Sigmoid colon (tissue), 6 donors: ENCODE measurements at regions not wholly inside any gene's neighbourhood (a gene's known extent, or its start where the extent isn't known, plus 50 kb on each side); places are given as distances from the start of the nearest gene placed in this dataset.
"Not testable (repeated sequence)": the region's sequence is repeated elsewhere in the genome, so short reads cannot be mapped to it uniquely, and the experiment has no call there.

Source experiments
- DNase-seq: peaks from one replicate; pipeline ENCODE4 v3.0.0-alpha.2; 2019
- H3K27ac ChIP-seq, 4 donors: fragments of 200-600 bp; sonication (generic); one replicate each; pipeline ENCODE4 v1.5.1; 2016 to 2019; ENCODE audit warnings: mild to moderate bottlenecking in 1 of 4
- H3K27me3 ChIP-seq, 3 donors: fragments of 200-600 bp; sonication (generic); one replicate each; pipeline ENCODE4 v1.5.1; 2019; ENCODE audit warnings: mild to moderate bottlenecking in 1 of 3
- H3K36me3 ChIP-seq, 4 donors: fragments of 200-600 bp; sonication (generic); one replicate each; pipeline ENCODE4 v1.5.1; 2016 to 2019
- H3K4me1 ChIP-seq, 4 donors: fragments of 200-600 bp; sonication (generic); one replicate each; pipeline ENCODE4 v1.5.1; 2017 to 2019
- H3K4me3 ChIP-seq, 4 donors: fragments of 200-600 bp; sonication (generic); one replicate each; pipeline ENCODE4 v1.5.1; 2017 to 2019; ENCODE audit warnings: mild to moderate bottlenecking in 2 of 4, moderate library complexity in 1 of 4
- H3K9me3 ChIP-seq, 4 donors: fragments of 200-600 bp in 3 of 4; sonication (generic) in 3 of 4; one replicate each; pipeline versions ENCODE4 v1.5.1 to v1.6.1; 2013 to 2019
- EP300 ChIP-seq, 4 donors: sonication (generic); formaldehyde crosslinking; IDR thresholded peaks; one replicate each; pipeline ENCODE4 v1.6.1; 2017; ENCODE audit warnings: antibody characterized with exemption in 4 of 4
- POLR2A ChIP-seq, 2 donors: fragments of 450-650 bp; IDR thresholded peaks; one replicate each; pipeline ENCODE4 v1.6.1; 2016; ENCODE audit warnings: antibody characterized with exemption in 2 of 2, mild to moderate bottlenecking in 2 of 2, moderate library complexity in 2 of 2
- POLR2AphosphoS5 ChIP-seq, 4 donors: sonication (generic); formaldehyde crosslinking; IDR thresholded peaks; one replicate each; pipeline ENCODE4 v1.6.1; 2017; ENCODE audit warnings: antibody characterized with exemption in 4 of 4
- WGBS, 2 donors: extraction: QIAGEN DNeasy Blood & Tissue Kit; methylation state at CpG; one replicate each; pipeline ENCODE4 v1.1.7; 2013; 5-methylcytosine and 5-hydroxymethylcytosine counted together
- intact Hi-C: fragments of 100-400 bp; cut with DNase I; formaldehyde crosslinking; loops from one replicate; pipeline ENCODE4 v1.15.1; 2023
- TF ChIP-seq, protein P1 (sequence below), 4 experiments: fragments of 450-650 bp in 3 of 4; fragments of 200-600 bp in 1 of 4; IDR thresholded peaks; one replicate each; pipeline ENCODE4 v1.5.1; 2016 to 2019; ENCODE audit warnings: antibody characterized with exemption in 4 of 4, mild to moderate bottlenecking in 3 of 4, moderate library complexity in 2 of 4
- donor health status: healthy with polysubstance abuse.
- donor health status: healthy.

DNA sequence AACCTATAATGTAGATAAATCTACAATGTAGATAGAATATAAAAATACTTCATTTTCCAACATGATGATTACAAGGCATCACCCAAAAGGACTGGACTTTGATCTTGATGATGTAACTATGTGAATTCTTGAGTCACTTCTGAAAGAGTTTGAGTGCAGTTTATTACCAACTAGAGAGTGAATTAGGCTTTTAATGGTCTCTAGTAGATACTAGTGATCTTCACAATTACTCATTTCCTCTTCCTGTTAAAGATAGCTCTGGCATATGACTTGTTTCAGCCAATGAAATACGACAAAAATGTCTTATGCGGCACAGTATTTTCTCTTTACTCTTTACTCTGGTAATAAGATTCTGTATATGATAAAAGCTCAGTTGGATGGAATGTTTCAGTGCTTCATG lies 1588.1 kb upstream of the B3GALT2 start:
- intact Hi-C loops, result no loop called here
- Histone ChIP-seq H3K9me3 (no peaks in the 10 kb centered on the region), H3K4me3 (no peak overlapping the region), H3K36me3 (no peaks in the 10 kb centered on the region), H3K27me3 (no peaks in the 10 kb centered on the region), H3K4me1 (no peaks in the 10 kb centered on the region), H3K27ac (no peak overlapping the region)
- DNase-seq, result no peak
- 89 to 94% methylated on average over 2 of the region's 2 CpGs for WGBS, 2 donors
- no peak for TF ChIP-seq POLR2A (IDR thresholded peaks at IDR 0.05)
- no peak for TF ChIP-seq POLR2AphosphoS5 (IDR thresholded peaks at IDR 0.05)
- no peak for TF ChIP-seq EP300 (IDR thresholded peaks at IDR 0.05)
- TF ChIP-seq, protein P1, sequence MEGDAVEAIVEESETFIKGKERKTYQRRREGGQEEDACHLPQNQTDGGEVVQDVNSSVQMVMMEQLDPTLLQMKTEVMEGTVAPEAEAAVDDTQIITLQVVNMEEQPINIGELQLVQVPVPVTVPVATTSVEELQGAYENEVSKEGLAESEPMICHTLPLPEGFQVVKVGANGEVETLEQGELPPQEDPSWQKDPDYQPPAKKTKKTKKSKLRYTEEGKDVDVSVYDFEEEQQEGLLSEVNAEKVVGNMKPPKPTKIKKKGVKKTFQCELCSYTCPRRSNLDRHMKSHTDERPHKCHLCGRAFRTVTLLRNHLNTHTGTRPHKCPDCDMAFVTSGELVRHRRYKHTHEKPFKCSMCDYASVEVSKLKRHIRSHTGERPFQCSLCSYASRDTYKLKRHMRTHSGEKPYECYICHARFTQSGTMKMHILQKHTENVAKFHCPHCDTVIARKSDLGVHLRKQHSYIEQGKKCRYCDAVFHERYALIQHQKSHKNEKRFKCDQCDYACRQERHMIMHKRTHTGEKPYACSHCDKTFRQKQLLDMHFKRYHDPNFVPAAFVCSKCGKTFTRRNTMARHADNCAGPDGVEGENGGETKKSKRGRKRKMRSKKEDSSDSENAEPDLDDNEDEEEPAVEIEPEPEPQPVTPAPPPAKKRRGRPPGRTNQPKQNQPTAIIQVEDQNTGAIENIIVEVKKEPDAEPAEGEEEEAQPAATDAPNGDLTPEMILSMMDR (IDR thresholded peaks at IDR 0.05), result no peak

DNA sequence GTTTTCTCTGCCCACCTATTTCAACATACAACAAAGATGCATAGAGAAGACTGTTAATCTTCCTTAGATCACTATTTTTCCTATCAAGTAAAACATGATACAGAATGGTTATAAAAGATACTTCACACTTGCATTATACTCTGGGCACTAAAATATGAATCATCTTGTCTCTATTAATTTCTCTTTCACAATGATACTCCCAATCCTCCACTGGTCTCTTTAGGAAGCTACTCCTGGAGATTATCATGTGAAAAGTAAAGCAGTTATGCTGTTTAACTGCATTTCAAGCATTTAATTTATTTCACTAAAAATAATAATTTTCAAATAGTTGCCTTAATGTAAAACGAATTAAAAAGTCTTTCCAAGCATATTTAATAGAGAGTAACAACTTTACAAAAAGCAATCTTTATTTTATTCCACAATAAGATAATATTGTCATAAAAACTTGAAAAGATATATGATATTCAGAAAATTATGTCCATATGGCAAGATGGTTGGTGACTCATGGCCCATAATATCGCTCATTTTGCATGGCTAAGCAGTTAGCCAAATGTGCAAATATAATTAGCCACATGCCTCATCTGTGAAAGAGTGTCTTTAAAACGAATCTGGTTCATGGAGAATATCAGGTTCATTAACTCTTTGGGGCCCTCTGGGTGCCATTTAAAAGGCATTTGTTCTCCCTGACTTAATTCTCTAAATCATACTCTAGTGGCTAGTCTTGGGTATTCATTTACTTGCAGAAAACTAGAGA lies 1569.0 kb upstream of the B3GALT2 start:
- Histone ChIP-seq H3K4me1 (no peaks in the 10 kb centered on the region), H3K27ac (no peak overlapping the region), H3K9me3 (peaks cover 0 to 4% (median 0%) of the 10 kb centered on the region in 4 donors), H3K4me3 (no peak overlapping the region), H3K36me3 (no peaks in the 10 kb centered on the region), H3K27me3 (no peaks in the 10 kb centered on the region)
- WGBS, 2 donors, result 32 to 66% methylated on average over 3 of the region's 3 CpGs
- intact Hi-C loops, result no loop called here
- no peak for DNase-seq
- TF ChIP-seq, protein P1 (IDR thresholded peaks at IDR 0.05), result no peak
- TF ChIP-seq EP300 (IDR thresholded peaks at IDR 0.05) (no peak), POLR2AphosphoS5 (IDR thresholded peaks at IDR 0.05) (no peak), POLR2A (IDR thresholded peaks at IDR 0.05) (no peak)

DNA sequence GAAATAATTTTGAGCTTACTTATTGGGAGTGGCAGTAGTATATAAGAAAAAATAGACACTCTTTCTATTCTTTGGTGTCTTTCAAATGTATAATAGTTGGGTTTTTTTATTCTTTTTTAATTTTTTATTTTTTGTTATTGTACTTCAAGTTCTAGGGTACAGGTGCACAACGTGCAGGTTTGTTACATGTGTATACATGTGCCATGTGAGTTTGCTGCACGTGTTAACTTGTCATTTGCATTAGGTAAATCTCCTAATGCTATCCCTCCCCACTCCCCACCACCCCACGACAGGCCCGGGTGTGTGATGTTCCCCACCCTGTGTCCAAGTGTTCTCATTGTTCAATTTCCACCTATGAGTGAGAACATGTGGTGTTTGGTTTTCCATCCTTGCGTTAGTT lies 1552.4 kb upstream of the B3GALT2 start:
- H3K4me3 ChIP-seq, intact Hi-C loops: not testable (repeated sequence)

DNA sequence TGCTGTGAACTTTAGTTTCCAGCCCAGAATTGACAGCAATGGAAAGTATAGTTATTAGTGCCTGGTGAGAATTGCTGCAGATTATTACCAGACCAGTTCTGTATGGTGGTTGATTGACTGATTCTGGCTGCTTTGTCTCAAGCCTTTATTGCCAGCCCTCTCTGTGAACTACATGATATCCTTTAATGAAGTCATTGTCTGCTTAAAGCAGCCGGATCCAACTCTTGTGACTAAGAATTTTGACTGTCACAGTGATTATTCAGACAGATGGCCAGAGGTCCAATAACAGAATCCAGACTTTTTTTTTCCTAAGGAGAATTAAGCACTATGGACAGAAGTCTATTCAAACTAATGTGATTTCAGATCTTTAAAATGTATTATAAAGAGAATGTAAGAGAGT lies 1548.6 kb upstream of the B3GALT2 start:
- Histone ChIP-seq H3K4me3 (no peak overlapping the region), H3K27ac (no peak overlapping the region), H3K9me3 (no peaks in the 10 kb centered on the region), H3K27me3 (no peaks in the 10 kb centered on the region), H3K36me3 (no peaks in the 10 kb centered on the region), H3K4me1 (no peaks in the 10 kb centered on the region)
- 59 to 64% methylated on average over 1 of the region's 1 CpG for WGBS, 2 donors
- intact Hi-C loops, result no loop called here
- DNase-seq, result no peak
- TF ChIP-seq POLR2AphosphoS5 (IDR thresholded peaks at IDR 0.05), result no peak
- no peak for TF ChIP-seq POLR2A (IDR thresholded peaks at IDR 0.05)
- TF ChIP-seq, protein P1 (IDR thresholded peaks at IDR 0.05), result no peak
- TF ChIP-seq EP300 (IDR thresholded peaks at IDR 0.05), result no peak

More for the DNA sequence above, 1552.4 kb upstream of the B3GALT2 start:
- not testable (repeated sequence) for H3K27ac ChIP-seq, H3K27me3 ChIP-seq, H3K36me3 ChIP-seq, H3K9me3 ChIP-seq, DNase-seq, H3K4me1 ChIP-seq
- WGBS, 2 donors, result 83 to 85% methylated on average over 5 of the region's 5 CpGs

DNA sequence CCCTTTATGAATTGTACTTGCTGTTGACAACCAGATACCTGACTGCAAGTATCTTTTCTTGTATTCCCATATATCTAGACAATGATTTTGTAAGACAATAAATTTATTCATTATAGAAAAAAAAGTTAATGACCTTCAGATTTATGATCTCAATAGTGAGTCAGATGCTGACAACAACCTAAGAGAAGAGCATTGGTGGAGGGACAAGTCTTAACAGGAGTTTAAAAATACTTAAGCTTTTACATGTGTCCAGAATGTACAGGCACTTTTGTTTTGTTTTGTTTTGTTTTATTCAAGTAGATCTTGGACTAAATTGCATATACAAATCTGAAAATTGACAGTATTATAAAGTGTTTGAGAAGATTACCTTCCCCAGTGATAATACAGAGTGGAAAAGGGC lies 1544.6 kb upstream of the B3GALT2 start:
- Histone ChIP-seq H3K27ac (no peak overlapping the region), H3K36me3 (no peaks in the 10 kb centered on the region), H3K4me1 (no peaks in the 10 kb centered on the region), H3K4me3 (no peak overlapping the region), H3K9me3 (no peaks in the 10 kb centered on the region), H3K27me3 (no peaks in the 10 kb centered on the region)
- TF ChIP-seq POLR2AphosphoS5 (IDR thresholded peaks at IDR 0.05) (no peak), EP300 (IDR thresholded peaks at IDR 0.05) (no peak)
- intact Hi-C loops, result no loop called here
- no peak for DNase-seq

DNA sequence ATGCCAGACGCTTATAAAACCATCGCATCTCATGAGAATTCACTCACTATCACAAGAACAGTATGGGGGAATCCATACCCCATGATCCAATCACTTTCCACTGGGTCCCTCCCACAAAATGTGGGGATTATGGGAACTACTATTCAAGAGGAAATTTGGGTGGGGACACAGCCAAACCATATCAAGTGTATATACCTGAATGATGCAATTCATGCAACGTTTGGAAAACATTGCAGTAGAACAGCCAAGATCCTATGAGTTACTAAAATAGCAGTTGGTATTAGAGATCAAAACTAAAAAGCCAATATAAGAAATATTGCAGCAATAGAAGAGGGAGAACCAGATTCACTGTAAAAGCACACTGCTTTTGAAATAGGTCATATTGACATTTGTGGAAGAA lies 1543.9 kb upstream of the B3GALT2 start:
- no peaks in the 10 kb centered on the region for H3K36me3 ChIP-seq
- no peak for DNase-seq
- 60 to 74% methylated on average over 3 of the region's 3 CpGs for WGBS, 2 donors
- TF ChIP-seq POLR2AphosphoS5 (IDR thresholded peaks at IDR 0.05) (no peak), POLR2A (IDR thresholded peaks at IDR 0.05) (no peak)
- no peak overlapping the region for H3K4me3 ChIP-seq
- no peak overlapping the region for H3K27ac ChIP-seq
- intact Hi-C loops, result no loop called here
- H3K27me3 ChIP-seq, result no peaks in the 10 kb centered on the region
- H3K9me3 ChIP-seq, result no peaks in the 10 kb centered on the region
- H3K4me1 ChIP-seq, result no peaks in the 10 kb centered on the region
